SK-N-SH treated with all-trans-retinoic acid at 6 μM for 48 hours (cell line): ENCODE measurements at regions not wholly inside any gene's neighbourhood (a gene's known extent, or its start where the extent isn't known, plus 50 kb on each side); places are given as distances from the start of the nearest gene placed in this dataset.

Experiments used
- ATAC-seq: fragments of 200-7000 bp; cut with Tn5 transposase; 3 replicates; pipeline ENCODE4 v1.9.1; 2020; ENCODE audit warnings: mild to moderate bottlenecking, moderate library complexity
- ARNTL ChIP-seq: fragments of 450-650 bp; formaldehyde crosslinking; IDR thresholded peaks from 2 replicates; pipeline ENCODE4 v1.5.0; 2020; ENCODE audit warnings: low read depth, mild to moderate bottlenecking, moderate library complexity, borderline replicate concordance
- BACH2 ChIP-seq: fragments of 250-450 bp; sonication (Bioruptor Pico); IDR thresholded peaks from 2 replicates; pipeline ENCODE4 v1.9.0; 2021; ENCODE audit warnings: mild to moderate bottlenecking, borderline replicate concordance
- CSDC2 ChIP-seq: fragments of 250-450 bp; sonication (Bioruptor Pico); IDR thresholded peaks from 2 replicates; pipeline ENCODE4 v1.5.0; 2020; ENCODE audit warnings: mild to moderate bottlenecking, moderate library complexity
- ESRRG ChIP-seq: fragments of 250-450 bp; sonication (Bioruptor Pico); IDR thresholded peaks from 2 replicates; pipeline ENCODE4 v1.6.1; 2021; ENCODE audit warnings: mild to moderate bottlenecking
- GLIS3 ChIP-seq: fragments of 250-450 bp; sonication (Bioruptor Pico); IDR thresholded peaks from 2 replicates; pipeline ENCODE4 v1.5.0; 2020; ENCODE audit warnings: mild to moderate bottlenecking, moderate library complexity
- ISL1 ChIP-seq: fragments of 250-450 bp; sonication (Bioruptor Pico); IDR thresholded peaks from 2 replicates; pipeline ENCODE4 v2.1.2; 2022; ENCODE audit warnings: mild to moderate bottlenecking, moderate library complexity
- OSR1 ChIP-seq: fragments of 250-450 bp; sonication (Bioruptor Pico); IDR thresholded peaks from 2 replicates; pipeline ENCODE4 v1.8.0; 2022; ENCODE audit warnings: moderate library complexity, mild to moderate bottlenecking, inconsistent platforms
- PPARA ChIP-seq: fragments of 250-450 bp; sonication (Bioruptor Pico); IDR thresholded peaks from 2 replicates; pipeline ENCODE4 v1.5.0; 2020; ENCODE audit warnings: mild to moderate bottlenecking, borderline replicate concordance
- RARB ChIP-seq: fragments of 250-450 bp; sonication (Bioruptor Pico); IDR thresholded peaks from 2 replicates; pipeline ENCODE4 v1.8.0; 2021; ENCODE audit warnings: mild to moderate bottlenecking, moderate library complexity
- TCF4 ChIP-seq: fragments of 250-450 bp; sonication (Bioruptor Pico); IDR thresholded peaks from 2 replicates; pipeline ENCODE4 v1.8.0; 2021; ENCODE audit warnings: mild to moderate bottlenecking, moderate library complexity, borderline replicate concordance
- ZC3H10 ChIP-seq: fragments of 250-450 bp; sonication (Bioruptor Pico); IDR thresholded peaks from 2 replicates; pipeline ENCODE4 v1.5.1; 2021; ENCODE audit warnings: mild to moderate bottlenecking, moderate library complexity
- ZFP3 ChIP-seq: fragments of 250-450 bp; sonication (Bioruptor Pico); IDR thresholded peaks from 2 replicates; pipeline ENCODE4 v1.5.0; 2020; ENCODE audit warnings: mild to moderate bottlenecking, moderate library complexity
- ZFP30 ChIP-seq: fragments of 450-650 bp; formaldehyde crosslinking; IDR thresholded peaks from 2 replicates; pipeline ENCODE4 v1.5.0; 2022; ENCODE audit warnings: mild to moderate bottlenecking, moderate library complexity
- ZNF565 ChIP-seq: fragments of 450-650 bp; formaldehyde crosslinking; conservative IDR thresholded peaks from 2 replicates; pipeline ENCODE4 v1.5.0; 2020; ENCODE audit warnings: low read depth, mild to moderate bottlenecking, moderate library complexity
- TF ChIP-seq, protein P1 (sequence below): fragments of 250-450 bp; sonication (Bioruptor Pico); IDR thresholded peaks from 2 replicates; pipeline ENCODE4 v1.5.1; 2021; ENCODE audit warnings: mild to moderate bottlenecking, moderate library complexity
- TF ChIP-seq, protein P2 (sequence below): fragments of 250-450 bp; sonication (Bioruptor Pico); IDR thresholded peaks from 2 replicates; pipeline ENCODE4 v1.5.1; 2020; ENCODE audit warnings: low read depth, mild to moderate bottlenecking, moderate library complexity
- TF ChIP-seq, protein P3 (sequence below): fragments of 250-450 bp; sonication (Bioruptor Pico); IDR thresholded peaks from 2 replicates; pipeline ENCODE4 v1.8.0; 2020; ENCODE audit warnings: mild to moderate bottlenecking, moderate library complexity, borderline replicate concordance
- TF ChIP-seq, protein P4 (sequence below): fragments of 250-450 bp; sonication (Bioruptor Pico); IDR thresholded peaks from 2 replicates; pipeline ENCODE4 v1.5.0; 2020; ENCODE audit warnings: mild to moderate bottlenecking, moderate library complexity

DNA sequence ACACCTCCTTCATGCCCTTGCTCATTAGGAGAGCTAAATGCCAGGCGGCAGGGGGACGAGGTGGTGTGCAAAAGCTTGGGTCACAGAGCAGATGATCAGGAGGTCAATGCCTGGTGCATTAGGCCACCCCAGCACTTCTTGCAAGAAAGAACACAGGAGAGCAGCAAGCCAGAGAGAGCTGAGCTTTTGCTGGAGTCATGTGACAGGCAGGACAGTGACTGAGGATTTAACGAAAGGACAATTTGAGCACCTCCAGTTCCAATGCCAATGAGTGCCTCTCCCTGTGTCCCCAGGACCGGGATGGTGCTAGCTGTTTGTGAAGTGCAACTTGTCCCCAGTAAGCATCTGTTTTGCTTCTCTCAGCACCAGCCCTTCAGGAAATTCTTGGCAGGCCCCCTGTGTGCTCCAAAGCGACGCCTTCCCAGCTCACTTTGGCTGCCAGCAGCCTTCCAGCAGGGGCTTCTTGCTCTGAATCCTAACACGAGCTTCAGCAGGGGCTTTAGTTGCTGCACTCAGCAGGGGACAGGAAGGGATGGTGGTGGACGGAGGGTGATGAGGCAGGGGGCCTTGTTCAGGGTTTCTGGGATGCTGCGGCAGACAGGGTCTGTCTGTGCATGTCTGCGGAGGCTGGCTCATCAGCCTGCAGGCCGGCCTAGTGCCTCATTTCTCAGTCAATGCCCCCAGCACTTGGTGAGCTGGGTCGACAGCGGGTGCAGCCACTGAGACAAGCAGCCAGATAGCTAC lies 368.1 kb downstream of the RPS24 start (continued):
- TF ChIP-seq, protein P1, sequence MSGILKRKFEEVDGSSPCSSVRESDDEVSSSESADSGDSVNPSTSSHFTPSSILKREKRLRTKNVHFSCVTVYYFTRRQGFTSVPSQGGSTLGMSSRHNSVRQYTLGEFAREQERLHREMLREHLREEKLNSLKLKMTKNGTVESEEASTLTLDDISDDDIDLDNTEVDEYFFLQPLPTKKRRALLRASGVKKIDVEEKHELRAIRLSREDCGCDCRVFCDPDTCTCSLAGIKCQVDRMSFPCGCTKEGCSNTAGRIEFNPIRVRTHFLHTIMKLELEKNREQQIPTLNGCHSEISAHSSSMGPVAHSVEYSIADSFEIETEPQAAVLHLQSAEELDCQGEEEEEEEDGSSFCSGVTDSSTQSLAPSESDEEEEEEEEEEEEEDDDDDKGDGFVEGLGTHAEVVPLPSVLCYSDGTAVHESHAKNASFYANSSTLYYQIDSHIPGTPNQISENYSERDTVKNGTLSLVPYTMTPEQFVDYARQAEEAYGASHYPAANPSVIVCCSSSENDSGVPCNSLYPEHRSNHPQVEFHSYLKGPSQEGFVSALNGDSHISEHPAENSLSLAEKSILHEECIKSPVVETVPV (CRISPR knock-in tag), result no peak

DNA sequence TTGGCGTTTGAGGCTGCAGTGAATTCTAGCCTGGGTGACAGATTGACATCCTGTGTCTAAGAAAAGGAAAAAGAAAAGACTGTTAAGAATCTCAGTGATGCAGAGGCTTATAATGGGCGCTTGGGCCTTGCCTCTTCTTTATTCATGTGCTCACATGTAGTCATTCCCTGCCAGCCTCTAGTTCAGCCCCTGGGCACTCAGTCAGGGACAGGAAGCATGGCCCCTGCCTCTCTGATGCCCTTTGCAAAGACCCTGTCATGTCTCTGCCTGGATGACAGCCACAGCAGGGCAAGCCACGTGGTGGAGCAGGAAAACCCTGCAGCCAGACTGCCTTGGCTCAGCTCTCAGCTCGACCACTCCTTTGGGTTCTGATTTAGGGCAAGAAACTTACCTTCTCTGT lies 368.9 kb downstream of the RPS24 start:
- no peak for TF ChIP-seq ZNF565 (CRISPR knock-in tag)
- no peak for TF ChIP-seq TCF4 (CRISPR knock-in tag)
- no peak for TF ChIP-seq CSDC2 (CRISPR knock-in tag)
- no peak for TF ChIP-seq ZFP30
- TF ChIP-seq, protein P1 (CRISPR knock-in tag), result no peak
- TF ChIP-seq, protein P2, sequence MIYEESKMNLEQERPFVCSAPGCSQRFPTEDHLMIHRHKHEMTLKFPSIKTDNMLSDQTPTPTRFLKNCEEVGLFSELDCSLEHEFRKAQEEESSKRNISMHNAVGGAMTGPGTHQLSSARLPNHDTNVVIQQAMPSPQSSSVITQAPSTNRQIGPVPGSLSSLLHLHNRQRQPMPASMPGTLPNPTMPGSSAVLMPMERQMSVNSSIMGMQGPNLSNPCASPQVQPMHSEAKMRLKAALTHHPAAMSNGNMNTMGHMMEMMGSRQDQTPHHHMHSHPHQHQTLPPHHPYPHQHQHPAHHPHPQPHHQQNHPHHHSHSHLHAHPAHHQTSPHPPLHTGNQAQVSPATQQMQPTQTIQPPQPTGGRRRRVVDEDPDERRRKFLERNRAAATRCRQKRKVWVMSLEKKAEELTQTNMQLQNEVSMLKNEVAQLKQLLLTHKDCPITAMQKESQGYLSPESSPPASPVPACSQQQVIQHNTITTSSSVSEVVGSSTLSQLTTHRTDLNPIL (CRISPR knock-in tag), result no peak
- no peak for TF ChIP-seq RARB (CRISPR knock-in tag)
- TF ChIP-seq, protein P3, sequence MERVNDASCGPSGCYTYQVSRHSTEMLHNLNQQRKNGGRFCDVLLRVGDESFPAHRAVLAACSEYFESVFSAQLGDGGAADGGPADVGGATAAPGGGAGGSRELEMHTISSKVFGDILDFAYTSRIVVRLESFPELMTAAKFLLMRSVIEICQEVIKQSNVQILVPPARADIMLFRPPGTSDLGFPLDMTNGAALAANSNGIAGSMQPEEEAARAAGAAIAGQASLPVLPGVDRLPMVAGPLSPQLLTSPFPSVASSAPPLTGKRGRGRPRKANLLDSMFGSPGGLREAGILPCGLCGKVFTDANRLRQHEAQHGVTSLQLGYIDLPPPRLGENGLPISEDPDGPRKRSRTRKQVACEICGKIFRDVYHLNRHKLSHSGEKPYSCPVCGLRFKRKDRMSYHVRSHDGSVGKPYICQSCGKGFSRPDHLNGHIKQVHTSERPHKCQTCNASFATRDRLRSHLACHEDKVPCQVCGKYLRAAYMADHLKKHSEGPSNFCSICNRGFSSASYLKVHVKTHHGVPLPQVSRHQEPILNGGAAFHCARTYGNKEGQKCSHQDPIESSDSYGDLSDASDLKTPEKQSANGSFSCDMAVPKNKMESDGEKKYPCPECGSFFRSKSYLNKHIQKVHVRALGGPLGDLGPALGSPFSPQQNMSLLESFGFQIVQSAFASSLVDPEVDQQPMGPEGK, result no peak
- TF ChIP-seq GLIS3, result no peak
- no peak for TF ChIP-seq PPARA (CRISPR knock-in tag)
- no peak for TF ChIP-seq ESRRG (CRISPR knock-in tag)
- TF ChIP-seq ZFP3, result no peak
- no peak for TF ChIP-seq ISL1 (CRISPR knock-in tag)

DNA sequence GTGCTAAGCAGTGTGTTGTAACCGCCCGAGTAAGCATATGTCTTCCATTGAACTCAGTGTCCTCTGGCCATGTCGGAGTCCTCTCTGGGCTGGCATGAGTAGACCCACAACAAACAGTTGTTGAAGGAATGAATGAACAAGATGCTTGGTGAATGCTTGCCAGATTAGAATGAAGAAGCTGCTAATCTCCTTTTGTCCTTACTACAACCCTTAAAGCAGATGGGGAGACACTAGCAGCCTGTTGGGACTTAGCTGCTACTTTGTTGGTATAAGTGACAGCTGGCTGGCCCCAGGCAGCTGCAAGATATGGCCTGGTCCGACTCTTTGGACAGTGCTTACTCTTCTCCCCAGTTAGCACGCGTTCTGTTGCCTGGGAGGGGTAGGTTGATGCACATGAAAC lies 370.1 kb downstream of the RPS24 start:
- TF ChIP-seq, protein P4, sequence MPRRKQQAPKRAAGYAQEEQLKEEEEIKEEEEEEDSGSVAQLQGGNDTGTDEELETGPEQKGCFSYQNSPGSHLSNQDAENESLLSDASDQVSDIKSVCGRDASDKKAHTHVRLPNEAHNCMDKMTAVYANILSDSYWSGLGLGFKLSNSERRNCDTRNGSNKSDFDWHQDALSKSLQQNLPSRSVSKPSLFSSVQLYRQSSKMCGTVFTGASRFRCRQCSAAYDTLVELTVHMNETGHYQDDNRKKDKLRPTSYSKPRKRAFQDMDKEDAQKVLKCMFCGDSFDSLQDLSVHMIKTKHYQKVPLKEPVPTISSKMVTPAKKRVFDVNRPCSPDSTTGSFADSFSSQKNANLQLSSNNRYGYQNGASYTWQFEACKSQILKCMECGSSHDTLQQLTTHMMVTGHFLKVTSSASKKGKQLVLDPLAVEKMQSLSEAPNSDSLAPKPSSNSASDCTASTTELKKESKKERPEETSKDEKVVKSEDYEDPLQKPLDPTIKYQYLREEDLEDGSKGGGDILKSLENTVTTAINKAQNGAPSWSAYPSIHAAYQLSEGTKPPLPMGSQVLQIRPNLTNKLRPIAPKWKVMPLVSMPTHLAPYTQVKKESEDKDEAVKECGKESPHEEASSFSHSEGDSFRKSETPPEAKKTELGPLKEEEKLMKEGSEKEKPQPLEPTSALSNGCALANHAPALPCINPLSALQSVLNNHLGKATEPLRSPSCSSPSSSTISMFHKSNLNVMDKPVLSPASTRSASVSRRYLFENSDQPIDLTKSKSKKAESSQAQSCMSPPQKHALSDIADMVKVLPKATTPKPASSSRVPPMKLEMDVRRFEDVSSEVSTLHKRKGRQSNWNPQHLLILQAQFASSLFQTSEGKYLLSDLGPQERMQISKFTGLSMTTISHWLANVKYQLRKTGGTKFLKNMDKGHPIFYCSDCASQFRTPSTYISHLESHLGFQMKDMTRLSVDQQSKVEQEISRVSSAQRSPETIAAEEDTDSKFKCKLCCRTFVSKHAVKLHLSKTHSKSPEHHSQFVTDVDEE (CRISPR knock-in tag), result no peak
- no peak for ATAC-seq

More for the DNA sequence above, 368.9 kb downstream of the RPS24 start:
- ATAC-seq, result no peak

DNA sequence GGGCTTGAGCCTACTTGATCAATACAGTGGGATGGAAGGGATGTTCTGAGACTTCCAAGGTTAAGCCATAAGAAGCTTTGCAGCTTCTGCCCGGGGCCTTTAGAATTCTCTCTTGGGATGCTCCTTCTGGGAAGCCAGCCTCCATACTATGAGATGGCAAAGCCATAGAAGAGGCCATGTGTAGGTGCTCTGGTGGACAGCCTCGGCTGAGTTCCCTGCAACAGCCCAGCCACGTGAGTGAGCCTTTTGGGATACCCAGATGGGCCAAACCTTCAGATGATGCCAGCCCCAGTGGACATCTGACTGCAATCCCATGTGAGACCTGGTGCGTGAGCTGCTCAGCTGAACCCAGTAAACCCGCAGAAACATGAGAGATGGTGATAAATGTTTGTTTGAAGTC lies 370.6 kb downstream of the RPS24 start:
- ATAC-seq, result no peak
- TF ChIP-seq BACH2, result no peak
- TF ChIP-seq, protein P1 (CRISPR knock-in tag), result no peak
- no peak for TF ChIP-seq ZNF565 (CRISPR knock-in tag)
- TF ChIP-seq ARNTL (CRISPR knock-in tag), result no peak
- no peak for TF ChIP-seq OSR1 (CRISPR knock-in tag)
- no peak for TF ChIP-seq ZFP30
- TF ChIP-seq, protein P4 (CRISPR knock-in tag), result no peak
- TF ChIP-seq, protein P3, result no peak
- no peak for TF ChIP-seq ZC3H10 (CRISPR knock-in tag)
- TF ChIP-seq ESRRG (CRISPR knock-in tag), result no peak
